DND-41 (cell line): ENCODE measurements at regions not wholly inside any gene's neighbourhood (a gene's known extent, or its start where the extent isn't known, plus 50 kb on each side); places are given as distances from the start of the nearest gene placed in this dataset.

Experiments
- CTCF ChIP-seq: IDR thresholded peaks from 2 replicates; pipeline ENCODE4 v1.5.1; 2012; ENCODE audit warnings: borderline replicate concordance, low read length, moderate library complexity, mild to moderate bottlenecking; ENCODE audit not compliant: poor library complexity, severe bottlenecking; ENCODE audit errors: extremely low read depth
- EZH2 ChIP-seq: IDR thresholded peaks from 3 replicates; pipeline ENCODE4 v1.6.1; 2012; ENCODE audit warnings: borderline replicate concordance, low read depth, mild to moderate bottlenecking, moderate library complexity, low read length, inconsistent platforms; ENCODE audit not compliant: severe bottlenecking

DNA sequence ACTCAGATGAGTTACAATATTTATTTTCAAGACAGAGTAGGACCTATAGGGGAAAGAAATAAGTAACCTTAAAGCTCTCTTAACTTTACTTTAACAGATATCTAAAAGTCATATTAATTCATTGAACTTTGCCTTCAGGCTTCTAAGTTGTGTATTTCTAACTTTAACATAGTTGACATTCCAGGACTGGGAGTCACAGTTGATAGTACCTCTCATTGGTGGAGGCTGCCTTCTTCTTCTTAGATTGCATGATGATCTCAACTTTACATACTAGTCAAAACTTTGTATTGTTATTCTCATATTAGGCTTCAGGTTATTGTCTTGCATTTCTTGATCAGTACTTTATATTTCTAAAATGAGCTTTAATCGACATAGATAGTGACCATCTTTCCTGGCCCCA, 350.1 kb upstream of the KIF2B start:
- TF ChIP-seq CTCF (no peak), EZH2 (no peak)
